OCI-LY1 (cell line): ENCODE measurements at regions not wholly inside any gene's neighbourhood (a gene's known extent, or its start where the extent isn't known, plus 50 kb on each side); places are given as distances from the start of the nearest gene placed in this dataset.
"Not testable (repeated sequence)": the region's sequence is repeated elsewhere in the genome, so short reads cannot be mapped to it uniquely, and the experiment has no call there.

Source experiments
- H2AFZ ChIP-seq: fragments of 200-600 bp; sonication (generic), shearing (Covaris generic); 2 replicates; pipeline ENCODE4 v1.6.0; 2014; ENCODE audit warnings: antibody characterized with exemption, mild to moderate bottlenecking, low read length
- H3F3A ChIP-seq: fragments of 200-600 bp; sonication (generic), shearing (Covaris generic); 2 replicates; pipeline ENCODE4 v1.6.0; 2014; ENCODE audit warnings: mild to moderate bottlenecking, antibody characterized with exemption, low read length, moderate library complexity; ENCODE audit not compliant: insufficient read depth
- H3K27ac ChIP-seq: fragments of 200-600 bp; sonication (generic); 2 replicates; pipeline ENCODE4 v1.5.1; 2014; ENCODE audit warnings: low read length, mixed run types, mild to moderate bottlenecking, low read depth; ENCODE audit not compliant: poor library complexity, severe bottlenecking
- H3K27me3 ChIP-seq: fragments of 200-600 bp; sonication (generic); 2 replicates; pipeline ENCODE4 v1.6.0; 2014; ENCODE audit warnings: antibody characterized with exemption, mild to moderate bottlenecking, low read length, moderate library complexity; ENCODE audit not compliant: insufficient read depth
- H3K36me3 ChIP-seq: fragments of 200-600 bp; sonication (generic); 2 replicates; pipeline ENCODE4 v1.6.1; 2014; ENCODE audit warnings: mild to moderate bottlenecking, antibody characterized with exemption, low read length, moderate library complexity, mixed read lengths; ENCODE audit not compliant: insufficient read depth
- H3K4me1 ChIP-seq: fragments of 200-600 bp; sonication (generic); 2 replicates; pipeline ENCODE4 v1.5.1; 2014; ENCODE audit warnings: mild to moderate bottlenecking, low read length, moderate library complexity; ENCODE audit not compliant: insufficient read depth, severe bottlenecking
- H3K4me2 ChIP-seq: fragments of 200-600 bp; sonication (generic), shearing (Covaris generic); 2 replicates; pipeline ENCODE4 v1.6.1; 2014; ENCODE audit warnings: low read length
- H3K4me3 ChIP-seq: fragments of 200-600 bp; sonication (generic); 2 replicates; pipeline ENCODE4 v1.5.1; 2014; ENCODE audit warnings: low read length, low read depth, mild to moderate bottlenecking, mixed read lengths; ENCODE audit not compliant: poor library complexity, severe bottlenecking
- H3K79me2 ChIP-seq: fragments of 200-600 bp; shearing (Covaris generic); 2 replicates; pipeline ENCODE4 v1.6.1; 2016; ENCODE audit warnings: mixed run types, low read length, mixed read lengths; ENCODE audit not compliant: insufficient read depth
- H3K9ac ChIP-seq: fragments of 200-600 bp; sonication (generic), shearing (Covaris generic); 2 replicates; pipeline ENCODE4 v1.6.1; 2014; ENCODE audit warnings: mild to moderate bottlenecking, low read length, mixed read lengths
- H3K9me2 ChIP-seq: fragments of 200-600 bp; sonication (generic), shearing (Covaris generic); 2 replicates; pipeline ENCODE4 v1.6.1; 2014; ENCODE audit warnings: low read depth, mild to moderate bottlenecking, low read length, mixed read lengths
- H3K9me3 ChIP-seq: fragments of 200-600 bp; shearing (Covaris generic); 2 replicates; pipeline ENCODE4 v1.6.1; 2014; ENCODE audit warnings: low read length, mixed read lengths
- H4K20me1 ChIP-seq: fragments of 200-600 bp; sonication (generic), shearing (Covaris generic); 2 replicates; pipeline ENCODE4 v1.6.0; 2016; ENCODE audit warnings: mild to moderate bottlenecking, low read length; ENCODE audit not compliant: insufficient read depth
- CTCF ChIP-seq: fragments of 200-600 bp; sonication (generic), shearing (Covaris generic); IDR thresholded peaks from 2 replicates; pipeline ENCODE4 v1.5.1; 2017; ENCODE audit warnings: mild to moderate bottlenecking, antibody characterized with exemption, low read length, moderate library complexity, mixed read lengths
- EZH2 ChIP-seq: fragments of 200-600 bp; sonication (generic), shearing (Covaris generic); IDR thresholded peaks from 2 replicates; pipeline ENCODE4 v1.8.0; 2017; ENCODE audit warnings: borderline replicate concordance, mixed run types, mild to moderate bottlenecking, antibody characterized with exemption, low read length, moderate library complexity, mixed read lengths

- TF ChIP-seq CTCF (no peak), EZH2 (no peak)
- Histone ChIP-seq H2AFZ (no peak overlapping the region), H3K9me3 (no peaks in the 10 kb centered on the region)
These were observed 111.7 kb upstream of the ALG10B start for GRCh38 chr12:38204831-38205230.

GRCh38 chr12:38222011-38222410, 94.6 kb upstream of the ALG10B start:
- TF ChIP-seq CTCF = no peak
- no peak for TF ChIP-seq EZH2
- no peak overlapping the region for H3K4me3 ChIP-seq
- H3K9ac ChIP-seq = no peak overlapping the region
- H3K4me1 ChIP-seq = no peaks in the 10 kb centered on the region
- H3F3A ChIP-seq = no peaks in the 10 kb centered on the region
- no peaks in the 10 kb centered on the region for H4K20me1 ChIP-seq
- no peaks in the 10 kb centered on the region for H3K9me3 ChIP-seq
- no peaks in the 10 kb centered on the region for H3K9me2 ChIP-seq
- H3K36me3 ChIP-seq = no peaks in the 10 kb centered on the region
- no peak overlapping the region for H3K27ac ChIP-seq
- no peaks in the 10 kb centered on the region for H3K27me3 ChIP-seq
- H3K79me2 ChIP-seq = no peaks in the 10 kb centered on the region
- no peak overlapping the region for H3K4me2 ChIP-seq
- no peak overlapping the region for H2AFZ ChIP-seq

More at GRCh38 chr12:38204831-38205230, 111.7 kb upstream of the ALG10B start:
- Histone ChIP-seq H3K9ac (no peak overlapping the region), H3F3A (no peaks in the 10 kb centered on the region), H3K79me2 (no peaks in the 10 kb centered on the region), H4K20me1 (no peaks in the 10 kb centered on the region), H3K36me3 (no peaks in the 10 kb centered on the region), H3K4me3 (no peak overlapping the region), H3K9me2 (no peaks in the 10 kb centered on the region), H3K4me2 (no peak overlapping the region), H3K27me3 (no peaks in the 10 kb centered on the region), H3K4me1 (no peaks in the 10 kb centered on the region), H3K27ac (no peak overlapping the region)

- H3K27ac ChIP-seq, H4K20me1 ChIP-seq: not testable (repeated sequence)
These were observed 78.2 kb upstream of the ALG10B start for GRCh38 chr12:38238328-38238727.

GRCh38 chr12:38253778-38254177, 62.8 kb upstream of the ALG10B start:
- Histone ChIP-seq H3K27ac (no peak overlapping the region), H3K4me2 (no peak overlapping the region), H4K20me1 (no peaks in the 10 kb centered on the region), H3K9me3 (no peaks in the 10 kb centered on the region), H3K79me2 (no peaks in the 10 kb centered on the region), H3F3A (no peaks in the 10 kb centered on the region), H3K9me2 (no peaks in the 10 kb centered on the region), H3K9ac (no peak overlapping the region), H3K27me3 (no peaks in the 10 kb centered on the region), H2AFZ (no peak overlapping the region), H3K4me1 (no peaks in the 10 kb centered on the region), H3K4me3 (no peak overlapping the region), H3K36me3 (no peaks in the 10 kb centered on the region)
- no peak for TF ChIP-seq CTCF
- no peak for TF ChIP-seq EZH2

More at GRCh38 chr12:38238328-38238727, 78.2 kb upstream of the ALG10B start:
- H3K36me3 ChIP-seq, H3K4me3 ChIP-seq, H3K4me2 ChIP-seq, H3K79me2 ChIP-seq, H3K9me3 ChIP-seq, H3K27me3 ChIP-seq, H3K9ac ChIP-seq, H3F3A ChIP-seq, H3K9me2 ChIP-seq, H2AFZ ChIP-seq, H3K4me1 ChIP-seq: not testable (repeated sequence)
